HEK293T (cell line): ENCODE measurements at regions not wholly inside any gene's neighbourhood (a gene's known extent, or its start where the extent isn't known, plus 50 kb on each side); places are given as distances from the start of the nearest gene placed in this dataset.

Source experiments
- CTCF ChIA-PET: fragments of 350-600 bp; formaldehyde crosslinking; extraction: SDS; loops from one replicate; lab custom pipeline; 2021; ENCODE audit warnings: antibody characterized with exemption, inconsistent platforms; lab: Yijun Ruan, JAX
- POLR2A ChIA-PET: fragments of 350-600 bp; formaldehyde crosslinking; extraction: SDS; loops from one replicate; lab custom pipeline; 2020; ENCODE audit warnings: antibody characterized with exemption, inconsistent platforms; lab: Yijun Ruan, JAX
- DNase-seq: peaks from one replicate; pipeline ENCODE4 v3.0.0; 2012; ENCODE audit warnings: mixed read lengths; ENCODE audit errors: extremely low spot score
- ARNT ChIP-seq: fragments of 450-650 bp; IDR thresholded peaks from 2 replicates; pipeline ENCODE4 v1.6.1; 2017; ENCODE audit warnings: mild to moderate bottlenecking
- BHLHE40 ChIP-seq: fragments of 450-650 bp; IDR thresholded peaks from 2 replicates; pipeline ENCODE4 v1.6.1; 2016; ENCODE audit warnings: mild to moderate bottlenecking, moderate library complexity, borderline replicate concordance
- CTBP1 ChIP-seq: fragments of 450-650 bp; IDR thresholded peaks from 2 replicates; pipeline ENCODE4 v1.6.1; 2016; ENCODE audit warnings: borderline replicate concordance
- ELF4 ChIP-seq: fragments of 450-650 bp; IDR thresholded peaks from 2 replicates; pipeline ENCODE4 v1.6.1; 2017; ENCODE audit warnings: antibody characterized with exemption
- FOXA1 ChIP-seq: fragments of 450-650 bp; IDR thresholded peaks from 2 replicates; pipeline ENCODE4 v1.6.1; 2016; ENCODE audit warnings: mild to moderate bottlenecking
- FOXM1 ChIP-seq: fragments of 450-650 bp; IDR thresholded peaks from 2 replicates; pipeline ENCODE4 v1.6.1; 2017; ENCODE audit warnings: mild to moderate bottlenecking, borderline replicate concordance
- HDGF ChIP-seq: fragments of 450-650 bp; IDR thresholded peaks from 2 replicates; pipeline ENCODE4 v1.6.1; 2017; ENCODE audit warnings: antibody characterized with exemption, borderline replicate concordance
- L3MBTL2 ChIP-seq: fragments of 450-650 bp; conservative IDR thresholded peaks from 2 replicates; pipeline ENCODE4 v1.6.1; 2016; ENCODE audit warnings: mild to moderate bottlenecking
- LEF1 ChIP-seq: fragments of 450-650 bp; IDR thresholded peaks from 2 replicates; pipeline ENCODE4 v1.6.1; 2017; ENCODE audit warnings: mild to moderate bottlenecking, borderline replicate concordance
- NFRKB ChIP-seq: fragments of 450-650 bp; IDR thresholded peaks from 2 replicates; pipeline ENCODE4 v1.6.1; 2016; ENCODE audit warnings: mild to moderate bottlenecking, moderate library complexity
- SP1 ChIP-seq: fragments of 450-650 bp; IDR thresholded peaks from 2 replicates; pipeline ENCODE4 v1.6.1; 2017
- SUZ12 ChIP-seq: fragments of 450-650 bp; IDR thresholded peaks from 2 replicates; pipeline ENCODE4 v1.6.1; 2016; ENCODE audit warnings: mild to moderate bottlenecking
- TARDBP ChIP-seq: fragments of 450-650 bp; IDR thresholded peaks from 2 replicates; pipeline ENCODE4 v1.6.1; 2016
- ZNF384 ChIP-seq: fragments of 450-650 bp; IDR thresholded peaks from 2 replicates; pipeline ENCODE4 v1.6.1; 2016
- TF ChIP-seq, protein P1 (sequence below): fragments of 450-650 bp; IDR thresholded peaks from 2 replicates; pipeline ENCODE4 v1.6.1; 2016

DNA sequence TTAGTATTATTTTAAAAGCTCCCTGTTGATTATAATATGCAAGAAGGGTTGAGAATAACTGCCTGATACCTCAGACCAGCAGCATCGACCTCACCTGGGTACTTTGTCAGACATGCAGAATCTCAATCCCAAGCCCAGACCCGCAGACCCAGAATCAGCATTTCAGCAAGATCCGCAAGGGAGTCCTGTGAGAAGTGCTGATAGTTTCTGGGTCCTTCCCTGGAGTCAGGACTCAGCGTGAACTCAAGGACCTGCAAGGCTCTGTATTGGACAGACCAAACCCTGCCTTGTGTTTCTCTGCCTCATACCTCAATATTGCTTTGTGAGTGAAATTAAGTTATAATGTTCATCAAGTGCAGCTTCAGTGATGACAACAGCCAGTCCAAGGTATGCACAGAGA is 149.5 kb upstream of the NPY start:
- CTCF ChIA-PET: no interaction called here
- DNase-seq: no peak
- no peak for TF ChIP-seq LEF1
- TF ChIP-seq CTBP1: no peak
- no peak for TF ChIP-seq NFRKB
- TF ChIP-seq, protein P1, sequence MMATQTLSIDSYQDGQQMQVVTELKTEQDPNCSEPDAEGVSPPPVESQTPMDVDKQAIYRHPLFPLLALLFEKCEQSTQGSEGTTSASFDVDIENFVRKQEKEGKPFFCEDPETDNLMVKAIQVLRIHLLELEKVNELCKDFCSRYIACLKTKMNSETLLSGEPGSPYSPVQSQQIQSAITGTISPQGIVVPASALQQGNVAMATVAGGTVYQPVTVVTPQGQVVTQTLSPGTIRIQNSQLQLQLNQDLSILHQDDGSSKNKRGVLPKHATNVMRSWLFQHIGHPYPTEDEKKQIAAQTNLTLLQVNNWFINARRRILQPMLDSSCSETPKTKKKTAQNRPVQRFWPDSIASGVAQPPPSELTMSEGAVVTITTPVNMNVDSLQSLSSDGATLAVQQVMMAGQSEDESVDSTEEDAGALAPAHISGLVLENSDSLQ: no peak
- no peak for TF ChIP-seq TARDBP
- no peak for TF ChIP-seq FOXM1
- POLR2A ChIA-PET: no interaction called here

- POLR2A ChIA-PET: no interaction called here
- CTCF ChIA-PET: no interaction called here
These were observed 148.8 kb upstream of the NPY start for GRCh38 chr7:24135003-24135817.

GRCh38 chr7:24137338-24137737 is 146.7 kb upstream of the NPY start:
- POLR2A ChIA-PET: no interaction called here
- CTCF ChIA-PET: no interaction called here
- no peak for DNase-seq
- TF ChIP-seq BHLHE40 (no peak), SP1 (no peak), HDGF (no peak), ELF4 (no peak), CTBP1 (no peak)

More at GRCh38 chr7:24135003-24135817, 148.8 kb upstream of the NPY start:
- TF ChIP-seq SUZ12: no peak
- no peak for TF ChIP-seq FOXA1
- TF ChIP-seq ELF4: no peak
- TF ChIP-seq TARDBP: no peak
- TF ChIP-seq NFRKB: no peak
- TF ChIP-seq ARNT: no peak
- TF ChIP-seq SP1: no peak
- TF ChIP-seq L3MBTL2: no peak
- TF ChIP-seq, protein P1: no peak
- TF ChIP-seq LEF1: no peak
- no peak for TF ChIP-seq CTBP1
- TF ChIP-seq HDGF: no peak
- no peak for DNase-seq

- POLR2A ChIA-PET: no interaction called here
- CTCF ChIA-PET: no interaction called here
- DNase-seq: no peak
- TF ChIP-seq TARDBP (no peak), FOXM1 (no peak), SUZ12 (no peak), ZNF384 (no peak), ELF4 (no peak), NFRKB (no peak), FOXA1 (no peak)
These were observed 145.6 kb upstream of the NPY start for GRCh38 chr7:24138343-24138742.

GRCh38 chr7:24140001-24140400 is 144.0 kb upstream of the NPY start:
- no peak for TF ChIP-seq LEF1
- no peak for TF ChIP-seq ARNT
- TF ChIP-seq FOXA1: no peak
- TF ChIP-seq L3MBTL2: no peak
- no peak for TF ChIP-seq ZNF384
- TF ChIP-seq ELF4: no peak
- TF ChIP-seq, protein P1: no peak
- no peak for TF ChIP-seq HDGF
- DNase-seq: no peak

DNA sequence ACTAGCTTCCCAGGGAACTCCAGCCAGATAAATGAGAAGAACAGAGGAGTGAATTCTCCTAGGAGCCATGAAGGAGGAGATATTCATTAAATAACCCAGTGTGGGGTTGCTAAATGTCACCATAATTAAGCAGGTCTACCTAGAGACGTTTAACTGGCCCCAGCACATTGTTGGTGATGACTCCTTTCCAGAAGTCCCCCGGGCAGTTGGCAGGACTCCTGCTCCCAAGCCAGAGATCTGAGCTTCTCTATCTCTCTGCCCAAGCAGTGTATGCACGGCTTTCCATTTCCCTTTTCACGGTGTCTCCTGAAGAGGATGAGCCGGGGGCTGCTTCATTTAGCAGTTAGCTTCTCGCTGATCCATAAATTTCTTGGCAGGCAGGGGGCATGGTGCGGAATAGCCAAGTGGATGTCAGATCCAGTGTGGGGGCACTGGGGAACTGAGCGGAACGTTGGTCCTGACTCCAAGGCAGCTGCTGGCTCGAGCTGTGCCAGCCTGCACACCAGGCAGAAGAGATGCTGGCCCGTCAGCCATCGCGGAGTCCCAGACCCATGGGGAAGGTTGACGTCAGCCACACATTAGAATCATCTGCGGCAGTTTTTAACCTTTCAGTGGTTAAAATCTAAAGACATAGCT is 142.0 kb upstream of the NPY start:
- no peak for TF ChIP-seq L3MBTL2
- POLR2A ChIA-PET: no interaction called here
- no peak for DNase-seq
- CTCF ChIA-PET: no interaction called here

More at GRCh38 chr7:24140001-24140400, 144.0 kb upstream of the NPY start:
- ChIA-PET POLR2A (interaction anchor here (0.6 kb wide), 1 partner anchor 10 kb away, joined by 3 read pairs; no protein-coding TSS in a partner anchor), CTCF (no interaction called here)

GRCh38 chr7:24143547-24143946 is 140.4 kb upstream of the NPY start:
- CTCF ChIA-PET: no interaction called here
- POLR2A ChIA-PET: no interaction called here
- no peak for DNase-seq
- TF ChIP-seq ARNT (no peak), ZNF384 (no peak), HDGF (no peak)
